SJSA1 (cell line): ENCODE measurements at regions not wholly inside any gene's neighbourhood (a gene's known extent, or its start where the extent isn't known, plus 50 kb on each side); places are given as distances from the start of the nearest gene placed in this dataset.
A peak's percentile ranks its signal among the peaks of the same experiment; 100 is the strongest.

Experiments used
- DNase-seq, 2 experiments: peaks; one replicate each; pipeline ENCODE4 v3.0.0-alpha.2; 2015 to 2020; ENCODE audit warnings: low spot score in 2 of 2, low read depth in 1 of 2
- H3K27ac ChIP-seq: fragments of 250-450 bp; sonication (Bioruptor Pico); 2 replicates; pipeline ENCODE4 v1.5.1; 2020; ENCODE audit warnings: mild to moderate bottlenecking, moderate library complexity
- H3K27me3 ChIP-seq: fragments of 250-450 bp; sonication (Bioruptor Pico); replicated peaks from 2 replicates; pipeline ENCODE4 v1.5.1; 2020; ENCODE audit warnings: mild to moderate bottlenecking, moderate library complexity
- H3K36me3 ChIP-seq: fragments of 250-450 bp; sonication (Bioruptor Pico); 2 replicates; pipeline ENCODE4 v1.5.1; 2020; ENCODE audit warnings: mild to moderate bottlenecking
- H3K4me1 ChIP-seq: fragments of 250-450 bp; sonication (Bioruptor Pico); replicated peaks from 2 replicates; pipeline ENCODE4 v1.6.1; 2021; ENCODE audit warnings: mild to moderate bottlenecking
- H3K4me3 ChIP-seq: fragments of 250-450 bp; sonication (Bioruptor Pico); 2 replicates; pipeline ENCODE4 v1.5.1; 2020; ENCODE audit warnings: mild to moderate bottlenecking
- H3K9me3 ChIP-seq: fragments of 250-450 bp; sonication (Bioruptor Pico); replicated peaks from 2 replicates; pipeline ENCODE4 v1.5.1; 2020; ENCODE audit warnings: mild to moderate bottlenecking

DNA sequence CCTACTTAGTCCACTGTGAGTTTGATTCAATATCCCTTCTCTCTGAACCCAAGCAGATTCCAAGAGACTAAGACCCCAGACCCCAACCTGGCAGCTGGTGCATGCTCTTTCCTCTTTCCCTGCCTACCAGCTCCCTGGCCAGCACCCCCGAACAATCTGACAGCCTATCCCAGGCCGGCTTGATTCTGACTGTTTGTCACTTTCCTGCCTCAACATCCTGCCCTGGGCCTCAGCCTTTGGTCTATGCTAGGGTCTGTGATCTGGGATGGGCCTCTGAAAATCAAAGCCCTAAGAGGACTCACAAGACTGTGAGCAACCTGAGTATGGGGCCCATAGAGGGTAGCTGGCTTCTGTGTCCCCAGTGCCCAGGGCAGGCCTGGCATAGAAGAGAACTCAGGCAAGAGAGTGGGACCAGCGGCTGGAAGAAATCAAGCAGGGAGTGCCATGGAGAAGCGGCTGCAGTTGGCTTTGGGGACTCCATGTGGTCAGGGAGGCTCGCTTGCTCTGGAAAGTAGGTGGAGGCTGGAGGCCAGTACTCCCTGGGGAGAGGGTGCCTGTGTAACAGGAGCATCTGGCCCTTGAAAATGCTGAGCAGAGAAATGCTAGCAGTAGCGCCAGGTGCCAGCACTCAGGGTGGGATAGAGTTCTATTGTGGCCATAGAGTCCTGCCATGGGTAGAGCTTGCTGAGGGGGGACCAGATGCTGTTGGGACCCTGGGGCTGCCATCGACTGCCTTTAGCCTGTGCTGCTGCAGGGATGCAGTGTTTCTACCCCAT, 343.9 kb downstream of the DYSF start:
- no peaks in the 10 kb centered on the region for H3K9me3 ChIP-seq
- DNase-seq: no peak
- no peak overlapping the region for H3K4me3 ChIP-seq
- peaks cover 53% of the 10 kb centered on the region for H3K4me1 ChIP-seq
- H3K36me3 ChIP-seq: no peaks in the 10 kb centered on the region
- H3K27me3 ChIP-seq: no peaks in the 10 kb centered on the region
- no peak overlapping the region for H3K27ac ChIP-seq

DNA sequence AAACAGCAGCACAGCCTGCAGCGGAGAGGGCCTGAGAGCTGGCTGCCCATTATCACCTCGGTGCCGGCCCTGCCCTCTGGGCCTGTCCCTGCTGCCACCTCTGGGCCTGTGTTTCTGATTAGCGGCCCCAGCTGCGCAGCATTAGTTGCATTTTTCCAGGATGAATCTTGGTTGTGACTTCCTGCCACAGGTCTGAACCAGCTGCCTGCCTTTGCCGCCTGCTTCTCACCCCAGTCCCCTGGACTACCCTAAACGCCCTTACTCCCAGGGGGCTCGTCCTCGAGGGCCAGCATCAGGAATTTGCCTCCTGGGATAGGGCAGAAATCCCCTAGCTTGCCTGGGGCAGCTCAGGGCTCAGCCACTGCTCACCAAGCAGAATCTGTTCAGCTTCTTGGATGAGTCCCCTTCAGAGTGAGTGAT, 342.8 kb downstream of the DYSF start:
- no peaks in the 10 kb centered on the region for H3K36me3 ChIP-seq
- H3K27me3 ChIP-seq: no peaks in the 10 kb centered on the region
- no peak overlapping the region for H3K4me3 ChIP-seq
- peak; percentile 83 to 89 for DNase-seq
- H3K9me3 ChIP-seq: no peaks in the 10 kb centered on the region
- peak overlapping the region; percentile 62 for H3K27ac ChIP-seq
- H3K4me1 ChIP-seq: peaks cover 53% of the 10 kb centered on the region

DNA sequence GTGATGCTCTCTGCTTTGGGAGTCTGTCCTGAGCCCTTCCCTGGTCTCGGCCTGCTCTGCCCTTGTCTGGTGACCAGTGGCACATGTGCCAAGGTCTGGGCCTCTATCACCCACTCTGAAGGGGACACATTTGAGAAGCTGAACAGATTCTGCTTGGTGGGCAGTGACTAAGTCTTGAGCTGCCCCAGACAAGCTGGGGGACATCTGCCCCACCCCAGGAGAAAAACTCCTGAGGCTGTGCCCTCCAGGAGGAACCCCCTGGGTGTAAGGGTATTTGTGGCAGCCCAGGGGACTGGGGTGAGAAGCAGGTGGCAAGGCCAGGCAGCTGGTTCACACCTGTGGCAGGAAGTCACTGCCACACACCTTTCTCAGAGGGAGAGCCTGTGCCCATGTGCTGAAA, 342.1 kb downstream of the DYSF start:
- H3K4me1 ChIP-seq: peaks cover 53% of the 10 kb centered on the region
- H3K4me3 ChIP-seq: no peak overlapping the region
- no peaks in the 10 kb centered on the region for H3K36me3 ChIP-seq
- peak overlapping the region; percentile 62 for H3K27ac ChIP-seq
- no peak for DNase-seq
- H3K9me3 ChIP-seq: no peaks in the 10 kb centered on the region
- no peaks in the 10 kb centered on the region for H3K27me3 ChIP-seq

DNA sequence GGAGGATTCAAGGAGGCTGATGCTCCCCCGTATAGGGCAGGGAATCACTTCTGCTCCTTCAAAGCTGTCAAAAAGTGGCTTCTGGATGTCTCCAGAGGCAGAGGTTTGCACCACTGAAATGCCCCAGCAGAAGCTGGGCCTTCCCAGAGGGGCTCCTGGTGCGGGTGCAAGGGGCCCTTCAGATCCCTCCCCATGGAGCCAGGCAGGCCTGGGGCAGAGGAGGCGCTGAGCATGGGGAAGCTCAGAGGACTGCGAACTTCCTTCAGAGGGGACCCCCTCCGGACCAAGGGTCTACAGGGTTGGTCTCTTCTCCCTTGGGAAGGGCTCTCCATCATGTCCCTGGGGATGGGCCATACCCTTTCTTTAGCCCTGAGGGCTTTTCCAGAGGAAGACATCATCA, 341.2 kb downstream of the DYSF start:
- DNase-seq: no peak
- H3K27ac ChIP-seq: no peak overlapping the region
- H3K27me3 ChIP-seq: no peaks in the 10 kb centered on the region

DNA sequence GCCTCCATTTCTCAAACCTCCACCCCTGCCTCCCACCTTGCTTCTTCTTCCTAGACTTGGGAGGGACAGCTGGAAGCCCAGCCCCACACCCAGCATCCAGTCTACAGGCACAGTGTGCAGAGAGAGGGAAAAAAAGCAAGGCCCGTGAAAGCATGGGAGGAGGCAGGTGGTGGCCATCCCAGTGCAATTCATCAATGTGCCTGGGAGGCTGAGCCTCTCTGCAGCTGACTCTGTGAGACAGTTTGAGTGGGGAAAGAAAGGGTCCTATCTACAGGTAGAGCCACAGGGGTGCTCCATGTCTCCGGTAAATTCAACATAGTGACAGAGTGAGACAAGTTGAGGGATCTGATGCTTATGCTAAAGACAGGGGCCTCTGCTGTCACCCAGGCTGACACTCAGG, 340.6 kb downstream of the DYSF start:
- Histone ChIP-seq H3K27ac (no peak overlapping the region), H3K9me3 (no peaks in the 10 kb centered on the region), H3K4me1 (peaks cover 53% of the 10 kb centered on the region), H3K4me3 (no peak overlapping the region), H3K27me3 (no peaks in the 10 kb centered on the region), H3K36me3 (no peaks in the 10 kb centered on the region)
- no peak for DNase-seq

More for the DNA sequence above, 341.2 kb downstream of the DYSF start:
- Histone ChIP-seq H3K9me3 (no peaks in the 10 kb centered on the region), H3K4me3 (no peak overlapping the region), H3K4me1 (peaks cover 53% of the 10 kb centered on the region), H3K36me3 (no peaks in the 10 kb centered on the region)

DNA sequence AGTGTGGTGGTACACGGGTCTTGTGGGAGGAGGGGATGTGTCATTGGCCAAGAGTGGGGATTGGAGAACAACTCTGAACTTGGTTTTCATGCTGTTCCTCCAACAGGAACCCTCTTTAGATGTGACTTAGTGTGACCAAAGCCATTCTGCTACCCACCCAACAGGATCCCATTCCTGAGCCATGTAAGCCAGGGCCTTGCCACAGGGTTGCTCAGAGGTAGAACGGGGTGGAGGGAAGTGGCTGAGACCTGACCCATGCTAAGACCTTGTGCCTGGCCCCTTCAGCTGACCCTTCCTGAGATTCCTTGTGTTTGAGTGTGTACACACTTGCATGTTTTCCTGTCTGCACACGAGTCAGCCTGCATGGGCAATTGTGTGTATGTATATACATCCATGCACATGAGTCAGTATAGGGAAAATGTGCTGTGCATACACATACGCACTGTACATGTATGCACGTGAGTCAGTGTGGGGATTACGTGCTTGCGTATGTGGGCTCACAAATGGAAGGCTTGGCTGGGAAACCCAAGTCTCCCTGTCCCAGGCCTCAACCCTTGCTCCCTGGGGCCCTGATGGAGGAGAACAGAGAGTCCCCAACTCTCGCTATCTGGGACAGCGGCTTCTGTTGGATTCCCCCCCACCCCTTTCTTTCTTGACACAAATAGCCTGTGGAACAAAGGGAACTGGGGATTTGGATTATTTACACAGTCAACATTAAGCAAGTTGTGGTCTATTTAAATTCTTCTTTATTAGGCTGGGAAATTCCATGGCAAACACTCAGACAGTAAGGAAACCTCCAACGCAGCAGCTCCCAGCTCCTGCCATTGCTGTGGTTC, 339.8 kb downstream of the DYSF start:
- Histone ChIP-seq H3K27ac (peak overlapping the region; percentile 30), H3K36me3 (no peaks in the 10 kb centered on the region)

DNA sequence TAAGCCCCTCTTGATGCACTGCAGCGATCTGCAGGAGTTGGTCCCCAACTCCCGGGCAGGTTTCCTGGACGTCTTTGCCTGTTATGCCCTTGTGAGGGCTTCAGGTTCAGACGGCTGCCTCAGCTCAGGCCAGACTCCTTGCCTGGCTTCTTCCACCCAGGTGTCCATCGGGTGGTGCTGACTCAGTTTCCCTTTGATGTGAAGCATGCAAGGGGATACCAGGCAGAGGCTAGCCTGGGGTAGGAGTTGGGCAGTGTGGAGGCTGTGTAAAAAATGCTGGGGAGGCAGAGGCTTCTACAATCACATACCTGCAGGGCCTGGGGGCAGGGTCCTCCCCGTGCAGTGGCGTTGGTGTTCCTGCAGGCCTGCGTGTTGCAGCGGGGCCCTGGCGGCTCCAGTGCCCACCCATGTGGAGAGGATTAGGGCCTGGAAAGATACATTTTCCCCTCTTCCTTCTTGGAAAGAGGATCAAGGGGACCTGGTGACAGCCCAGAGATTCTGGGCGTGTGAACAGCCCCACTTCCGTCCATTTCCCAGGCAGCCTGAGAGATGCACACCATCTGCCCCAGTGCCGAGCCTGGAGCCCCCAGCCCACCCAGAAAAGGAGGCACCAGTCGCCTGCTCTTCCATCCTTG, 338.3 kb downstream of the DYSF start:
- Histone ChIP-seq H3K27me3 (no peaks in the 10 kb centered on the region), H3K4me3 (no peak overlapping the region), H3K4me1 (peaks cover 43% of the 10 kb centered on the region), H3K36me3 (no peaks in the 10 kb centered on the region), H3K27ac (no peak overlapping the region), H3K9me3 (no peaks in the 10 kb centered on the region)
- DNase-seq: peak in 1 of 2 experiments; percentile 39

More for the DNA sequence above, 339.8 kb downstream of the DYSF start:
- peak; percentile 73 to 91 for DNase-seq
- H3K4me1 ChIP-seq: peaks cover 53% of the 10 kb centered on the region
- H3K4me3 ChIP-seq: no peak overlapping the region
- no peaks in the 10 kb centered on the region for H3K9me3 ChIP-seq
- H3K27me3 ChIP-seq: no peaks in the 10 kb centered on the region

DNA sequence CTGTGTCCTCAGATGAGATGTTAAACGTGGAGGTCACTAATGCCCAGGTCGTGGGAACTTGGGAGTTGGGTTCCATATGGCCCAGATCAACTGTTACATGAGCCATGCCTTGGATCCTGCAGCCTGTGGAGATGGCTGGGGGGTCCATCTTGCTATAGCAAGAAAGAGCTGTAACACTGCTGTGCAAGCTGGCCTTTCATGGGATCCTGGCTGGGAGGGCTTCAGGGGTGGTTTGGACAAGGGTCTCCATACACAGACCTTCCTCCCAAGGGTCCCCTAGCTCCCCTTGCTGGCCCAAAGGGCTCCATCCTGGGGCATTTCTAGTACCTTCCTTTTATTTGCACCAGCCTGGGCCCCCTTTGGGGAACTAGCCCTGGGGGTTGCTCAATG, 337.7 kb downstream of the DYSF start:
- H3K27ac ChIP-seq: no peak overlapping the region
- no peaks in the 10 kb centered on the region for H3K27me3 ChIP-seq
- peak in 1 of 2 experiments; percentile 31 for DNase-seq
- H3K9me3 ChIP-seq: no peaks in the 10 kb centered on the region
- peaks cover 41% of the 10 kb centered on the region for H3K4me1 ChIP-seq
- no peak overlapping the region for H3K4me3 ChIP-seq
- no peaks in the 10 kb centered on the region for H3K36me3 ChIP-seq

DNA sequence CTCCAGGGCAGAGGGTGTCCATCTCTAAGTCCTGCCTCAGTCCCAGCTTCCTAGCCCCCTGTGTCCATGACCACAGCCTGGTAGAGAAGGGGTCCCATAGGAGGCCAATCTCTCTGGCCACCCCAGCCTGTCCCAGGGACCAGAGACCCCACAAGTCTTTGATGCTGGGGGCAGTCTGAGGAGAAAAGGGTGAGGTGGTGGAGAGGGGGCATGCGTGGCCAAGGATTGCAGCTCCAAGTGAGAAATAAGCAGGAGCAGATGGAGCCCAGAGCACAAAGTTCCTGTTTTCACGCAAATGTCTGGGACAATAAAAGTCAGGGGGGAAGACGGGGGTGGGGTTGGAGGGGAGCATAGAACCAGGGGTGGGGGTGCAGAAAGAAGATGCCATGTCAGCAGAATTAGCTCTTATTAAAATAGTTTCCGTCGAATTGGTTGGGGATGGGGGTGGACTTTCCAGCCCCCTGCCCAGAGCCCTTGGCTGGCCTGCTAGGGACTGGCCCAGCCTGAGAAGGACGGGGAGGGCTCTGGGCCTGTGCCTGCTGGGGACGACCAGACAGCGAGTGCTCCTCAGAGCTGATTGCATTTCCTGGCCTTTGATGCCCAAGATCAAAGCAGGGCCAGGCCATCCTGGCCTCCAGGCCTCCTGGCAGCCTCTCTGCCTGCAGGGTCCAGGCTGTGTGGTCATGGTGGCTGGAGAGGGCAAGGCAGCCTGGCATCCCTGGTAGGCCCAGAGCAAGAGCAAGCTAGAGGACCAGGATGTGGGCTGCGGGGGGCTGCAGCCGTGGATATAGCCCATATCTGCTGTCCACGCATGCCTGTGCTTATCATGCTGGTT, 337.1 kb downstream of the DYSF start:
- H3K36me3 ChIP-seq: no peaks in the 10 kb centered on the region
- H3K4me1 ChIP-seq: peaks cover 41% of the 10 kb centered on the region
- H3K9me3 ChIP-seq: no peaks in the 10 kb centered on the region
- no peaks in the 10 kb centered on the region for H3K27me3 ChIP-seq
- DNase-seq: peak in 1 of 2 experiments; percentile 35
- H3K4me3 ChIP-seq: no peak overlapping the region
- H3K27ac ChIP-seq: no peak overlapping the region

DNA sequence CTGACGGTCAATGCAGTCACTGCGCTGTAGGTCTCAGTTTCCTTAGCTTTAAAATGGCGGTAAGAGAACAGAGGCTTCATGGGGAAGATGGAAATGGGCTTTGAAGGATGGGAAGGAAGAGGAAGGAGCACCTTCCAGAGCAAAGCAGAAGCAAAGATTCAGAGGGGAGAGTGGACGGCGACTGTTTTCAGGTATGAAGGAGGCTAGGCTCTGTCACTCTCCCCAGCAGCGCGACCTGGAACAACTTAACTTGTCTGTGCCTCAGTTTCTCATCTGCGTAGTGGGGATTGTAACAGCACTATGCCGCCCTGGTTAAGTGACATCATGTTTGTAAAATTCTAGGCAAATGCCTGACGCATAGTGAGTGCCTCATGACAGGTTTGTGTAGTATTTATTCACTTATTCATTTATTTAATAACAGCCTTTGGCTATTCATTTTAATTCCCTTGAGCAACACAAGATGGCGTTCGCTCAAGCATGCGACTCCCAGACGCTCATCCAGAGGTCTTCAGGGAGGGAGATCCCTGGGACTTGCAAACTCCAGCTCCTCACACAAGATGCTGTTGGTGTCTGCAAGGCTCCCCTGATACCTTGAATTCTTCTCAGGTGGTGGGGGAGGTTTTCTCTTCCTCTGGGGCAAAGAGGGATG, 336.3 kb downstream of the DYSF start:
- peak in 1 of 2 experiments; percentile 33 for DNase-seq
- no peaks in the 10 kb centered on the region for H3K36me3 ChIP-seq
- H3K27ac ChIP-seq: no peak overlapping the region
- peaks cover 41% of the 10 kb centered on the region for H3K4me1 ChIP-seq
- no peaks in the 10 kb centered on the region for H3K9me3 ChIP-seq
- no peak overlapping the region for H3K4me3 ChIP-seq
- H3K27me3 ChIP-seq: no peaks in the 10 kb centered on the region

DNA sequence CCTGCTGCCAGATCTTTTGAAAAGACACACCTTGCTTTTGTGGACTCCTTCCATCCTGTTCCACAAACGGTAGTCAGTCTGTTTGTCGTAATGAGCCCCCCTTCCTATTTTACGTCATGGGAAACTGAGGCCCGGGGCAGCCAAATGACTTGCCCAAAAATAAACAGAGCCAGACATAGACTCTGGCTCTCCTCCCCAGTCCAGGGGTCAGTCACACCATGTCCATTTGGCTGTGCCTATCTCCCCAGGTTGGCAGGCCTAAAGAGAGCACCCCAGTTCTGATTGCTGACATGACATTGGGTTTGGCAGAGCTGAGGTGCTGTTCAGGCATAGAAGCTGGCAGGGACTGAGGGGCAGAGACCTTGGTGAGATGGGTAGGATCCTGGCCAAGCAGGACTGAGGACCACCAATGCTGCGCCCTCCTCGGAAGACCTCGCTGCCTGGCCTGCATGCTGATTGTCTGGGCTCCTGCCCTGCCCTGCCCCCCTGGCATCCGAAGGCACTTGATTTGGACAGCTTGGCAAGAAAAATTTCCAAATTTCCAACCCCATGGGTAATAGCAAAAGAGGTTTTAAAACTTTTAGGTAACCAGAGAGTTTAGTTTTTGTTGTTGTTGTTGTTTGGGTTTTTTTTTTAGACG, 335.4 kb downstream of the DYSF start:
- H3K4me3 ChIP-seq: no peak overlapping the region
- H3K27me3 ChIP-seq: no peaks in the 10 kb centered on the region
- H3K27ac ChIP-seq: no peak overlapping the region
- H3K36me3 ChIP-seq: no peaks in the 10 kb centered on the region
- H3K9me3 ChIP-seq: no peaks in the 10 kb centered on the region
- peaks cover 40% of the 10 kb centered on the region for H3K4me1 ChIP-seq
- DNase-seq: peak in 1 of 2 experiments; percentile 24

DNA sequence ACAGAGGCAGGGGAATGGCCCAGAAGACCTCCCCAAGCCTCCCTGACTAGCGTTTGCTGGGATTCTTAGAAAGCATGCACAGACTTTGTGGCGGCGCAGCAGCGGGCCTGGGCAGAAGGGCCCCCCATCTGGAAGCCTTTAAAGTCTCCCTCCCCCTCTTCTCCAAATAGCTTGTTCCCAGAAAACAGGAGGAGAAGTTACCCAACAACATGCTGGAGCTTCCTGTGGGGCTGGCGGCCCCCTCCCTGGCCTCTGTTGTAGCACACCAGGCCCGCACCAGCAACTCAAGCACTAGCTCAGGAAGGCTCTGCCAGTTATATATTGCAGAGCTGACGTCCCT, 334.8 kb downstream of the DYSF start:
- DNase-seq: peak in 1 of 2 experiments; percentile 11
- no peak overlapping the region for H3K4me3 ChIP-seq
- H3K4me1 ChIP-seq: peaks cover 40% of the 10 kb centered on the region
- H3K27me3 ChIP-seq: no peaks in the 10 kb centered on the region
- H3K9me3 ChIP-seq: no peaks in the 10 kb centered on the region
- H3K36me3 ChIP-seq: no peaks in the 10 kb centered on the region
- no peak overlapping the region for H3K27ac ChIP-seq
